Mesenchymal stem cell (in vitro differentiated cells and primary cell): ENCODE measurements at regions not wholly inside any gene's neighbourhood (a gene's known extent, or its start where the extent isn't known, plus 50 kb on each side); places are given as distances from the start of the nearest gene placed in this dataset.

ENCODE experiments used
- DNase-seq: peaks from one replicate; pipeline ENCODE4 v3.0.0-alpha.2; 2013
- H2AFZ ChIP-seq: one replicate; pipeline ENCODE4 v1.6.1; 2013; ENCODE audit warnings: low read depth, mild to moderate bottlenecking, control low read depth, inconsistent platforms, low read length, moderate library complexity
- H2AK5ac ChIP-seq: 2 replicates; pipeline ENCODE4 v1.6.1; 2013; ENCODE audit warnings: low read length, moderate library complexity, mild to moderate bottlenecking, inconsistent platforms; ENCODE audit not compliant: severe bottlenecking
- H2BK120ac ChIP-seq: one replicate; pipeline ENCODE4 v1.6.1; 2013; ENCODE audit warnings: low read depth, mild to moderate bottlenecking, inconsistent platforms, low read length, moderate library complexity
- H2BK12ac ChIP-seq, 2 experiments: one replicate each; pipeline ENCODE4 v1.6.1; 2013; ENCODE audit warnings: inconsistent platforms in 2 of 2, low read length in 2 of 2, mild to moderate bottlenecking in 2 of 2, moderate library complexity in 2 of 2, control low read depth in 1 of 2
- H2BK15ac ChIP-seq: one replicate; pipeline ENCODE4 v1.6.1; 2013; ENCODE audit warnings: mild to moderate bottlenecking, low read depth, inconsistent platforms; ENCODE audit not compliant: poor library complexity, severe bottlenecking
- H2BK5ac ChIP-seq: 2 replicates; pipeline ENCODE4 v1.6.1; 2013; ENCODE audit warnings: low read depth, mild to moderate bottlenecking, low read length, control low read depth, inconsistent platforms; ENCODE audit not compliant: poor library complexity, severe bottlenecking
- H3K14ac ChIP-seq, 2 experiments: one replicate each; pipeline ENCODE4 v1.6.1; 2013; ENCODE audit warnings: inconsistent platforms in 2 of 2, low read length in 2 of 2, control low read depth in 1 of 2, mild to moderate bottlenecking in 1 of 2, moderate library complexity in 1 of 2
- H3K18ac ChIP-seq, 2 experiments: one replicate each; pipeline ENCODE4 v1.6.1; 2013; ENCODE audit warnings: inconsistent platforms in 2 of 2, low read length in 2 of 2, control low read depth in 1 of 2, low read depth in 1 of 2, mild to moderate bottlenecking in 1 of 2
- H3K23ac ChIP-seq, 2 experiments: one replicate each; pipeline ENCODE4 v1.6.1; 2013; ENCODE audit warnings: inconsistent platforms in 2 of 2, low read length in 2 of 2, mild to moderate bottlenecking in 2 of 2, moderate library complexity in 2 of 2, control low read depth in 1 of 2
- H3K27ac ChIP-seq: 2 replicates; pipeline ENCODE4 v1.5.1; 2013; ENCODE audit warnings: mild to moderate bottlenecking, moderate library complexity, low read length, control low read depth, inconsistent platforms; ENCODE audit not compliant: poor library complexity, severe bottlenecking
- H3K27me3 ChIP-seq, 2 experiments: 2 replicates each; pipeline versions ENCODE4 v1.6.1 to v1.7.0; 2013; ENCODE audit warnings: low read length in 2 of 2, mild to moderate bottlenecking in 2 of 2, moderate library complexity in 2 of 2, control low read depth in 1 of 2, inconsistent platforms in 1 of 2; ENCODE audit not compliant: control insufficient read depth in 1 of 2, insufficient read depth in 1 of 2
- H3K36me3 ChIP-seq, 2 experiments: 2 replicates each; pipeline versions ENCODE4 v1.6.1 to v1.7.0; 2013; ENCODE audit warnings: low read length in 2 of 2, control low read depth in 1 of 2, inconsistent platforms in 1 of 2, low read depth in 1 of 2, mild to moderate bottlenecking in 1 of 2; ENCODE audit not compliant: insufficient read depth in 2 of 2, control insufficient read depth in 1 of 2
- H3K4ac ChIP-seq, 2 experiments: one replicate each; pipeline ENCODE4 v1.6.1; 2013; ENCODE audit warnings: inconsistent platforms in 2 of 2, low read length in 2 of 2, mild to moderate bottlenecking in 2 of 2, moderate library complexity in 2 of 2, control low read depth in 1 of 2, low read depth in 1 of 2
- H3K4me1 ChIP-seq: 2 replicates; pipeline ENCODE4 v1.6.1; 2013; ENCODE audit warnings: low read depth, low read length, control low read depth; ENCODE audit not compliant: control insufficient read depth, insufficient read depth
- H3K4me2 ChIP-seq: 2 replicates; pipeline ENCODE4 v1.6.1; 2013; ENCODE audit warnings: low read length, mild to moderate bottlenecking, inconsistent platforms; ENCODE audit not compliant: poor library complexity, severe bottlenecking
- H3K4me3 ChIP-seq, 2 experiments: 2 replicates each; pipeline versions ENCODE4 v1.5.1 to v1.7.0; 2013; ENCODE audit warnings: low read length in 2 of 2, mild to moderate bottlenecking in 2 of 2, control low read depth in 1 of 2, low read depth in 1 of 2; ENCODE audit not compliant: insufficient read depth in 1 of 2
- H3K79me1 ChIP-seq: replicated peaks from 2 replicates; pipeline ENCODE4 v1.6.1; 2013; ENCODE audit warnings: mild to moderate bottlenecking, control low read depth, low read length, inconsistent platforms; ENCODE audit not compliant: poor library complexity, severe bottlenecking
- H3K9ac ChIP-seq: 2 replicates; pipeline ENCODE4 v1.7.0; 2013; ENCODE audit warnings: mild to moderate bottlenecking, low read length, moderate library complexity
- H3K9me3 ChIP-seq: 2 replicates; pipeline ENCODE4 v1.7.0; 2013; ENCODE audit warnings: mild to moderate bottlenecking, low read length; ENCODE audit not compliant: control insufficient read depth
- H4K8ac ChIP-seq: one replicate; pipeline ENCODE4 v1.6.1; 2013; ENCODE audit warnings: inconsistent platforms, mild to moderate bottlenecking, low read length, moderate library complexity
- H4K91ac ChIP-seq: one replicate; pipeline ENCODE4 v1.6.1; 2013; ENCODE audit warnings: mild to moderate bottlenecking, low read length, inconsistent platforms
- WGBS: methylation state at CpG from one replicate; pipeline ENCODE4 v1.1.7; 2013; ENCODE audit warnings: mixed read lengths; 5-methylcytosine and 5-hydroxymethylcytosine counted together

- Histone ChIP-seq H3K14ac (no peak overlapping the region), H2BK15ac (no peak overlapping the region), H3K79me1 (no peaks in the 10 kb centered on the region), H2AK5ac (no peak overlapping the region), H3K18ac (peak overlapping the region in 1 of 2 experiments; percentile 18), H3K36me3 (no peaks in the 10 kb centered on the region), H3K4ac (no peak overlapping the region), H2BK120ac (no peak overlapping the region), H2BK12ac (no peak overlapping the region), H3K27me3 (no peaks in the 10 kb centered on the region), H3K23ac (no peak overlapping the region), H3K9ac (peak overlapping the region; percentile 41), H2BK5ac (no peak overlapping the region), H3K4me3 (peak overlapping the region in 1 of 2 experiments; percentile 55), H3K4me2 (no peak overlapping the region), H4K91ac (no peak overlapping the region), H3K9me3 (no peaks in the 10 kb centered on the region), H3K27ac (no peak overlapping the region), H2AFZ (no peak overlapping the region), H3K4me1 (peaks cover 8% of the 10 kb centered on the region), H4K8ac (no peak overlapping the region)
- no peak for DNase-seq
- 78% methylated on average over 12 of the region's 12 CpGs for WGBS
These were observed 318.8 kb downstream of the PIK3R1 start for GRCh38 chr5:68534131-68534940.

DNA sequence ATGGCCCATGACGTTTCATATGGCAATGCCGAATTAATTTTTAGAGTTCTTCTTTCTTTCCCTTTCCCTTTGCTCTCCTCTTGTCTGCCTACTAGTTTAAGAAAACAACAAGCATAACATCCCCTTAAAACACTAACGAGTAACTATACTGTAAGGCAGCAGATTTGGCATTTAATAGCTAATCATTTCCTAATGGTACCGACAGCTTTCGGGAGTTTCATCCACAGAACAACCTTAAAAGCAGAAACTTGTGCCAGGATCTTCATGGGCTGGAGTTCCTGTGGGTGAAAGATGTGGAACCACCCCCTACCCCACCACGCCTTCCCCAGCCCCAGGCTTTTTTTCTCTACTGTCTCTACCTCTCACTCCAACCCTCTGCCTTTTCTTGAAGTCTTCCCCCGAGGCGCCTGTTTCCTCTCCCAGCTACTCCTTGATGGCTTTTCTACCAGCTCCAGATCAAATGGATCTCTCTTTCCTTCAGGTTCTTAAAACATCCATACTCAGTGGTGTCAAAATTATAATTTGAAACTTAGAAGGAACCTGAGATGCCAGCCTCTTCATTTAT, 319.5 kb downstream of the PIK3R1 start:
- Histone ChIP-seq H3K9me3 (no peaks in the 10 kb centered on the region), H3K4me3 (peak overlapping the region in 1 of 2 experiments; percentile 55), H4K91ac (no peak overlapping the region), H3K27ac (no peak overlapping the region), H2AK5ac (no peak overlapping the region), H3K4ac (no peak overlapping the region), H2BK12ac (no peak overlapping the region), H2BK5ac (no peak overlapping the region), H3K4me1 (peaks cover 8% of the 10 kb centered on the region), H3K23ac (no peak overlapping the region), H3K36me3 (no peaks in the 10 kb centered on the region), H2AFZ (no peak overlapping the region), H3K18ac (no peak overlapping the region), H3K4me2 (no peak overlapping the region), H3K27me3 (no peaks in the 10 kb centered on the region), H3K79me1 (no peaks in the 10 kb centered on the region), H4K8ac (no peak overlapping the region), H3K9ac (peak overlapping the region; percentile 41), H2BK15ac (no peak overlapping the region), H3K14ac (no peak overlapping the region), H2BK120ac (no peak overlapping the region)
- no peak for DNase-seq
- 96% methylated on average over 6 of the region's 8 CpGs for WGBS

DNA sequence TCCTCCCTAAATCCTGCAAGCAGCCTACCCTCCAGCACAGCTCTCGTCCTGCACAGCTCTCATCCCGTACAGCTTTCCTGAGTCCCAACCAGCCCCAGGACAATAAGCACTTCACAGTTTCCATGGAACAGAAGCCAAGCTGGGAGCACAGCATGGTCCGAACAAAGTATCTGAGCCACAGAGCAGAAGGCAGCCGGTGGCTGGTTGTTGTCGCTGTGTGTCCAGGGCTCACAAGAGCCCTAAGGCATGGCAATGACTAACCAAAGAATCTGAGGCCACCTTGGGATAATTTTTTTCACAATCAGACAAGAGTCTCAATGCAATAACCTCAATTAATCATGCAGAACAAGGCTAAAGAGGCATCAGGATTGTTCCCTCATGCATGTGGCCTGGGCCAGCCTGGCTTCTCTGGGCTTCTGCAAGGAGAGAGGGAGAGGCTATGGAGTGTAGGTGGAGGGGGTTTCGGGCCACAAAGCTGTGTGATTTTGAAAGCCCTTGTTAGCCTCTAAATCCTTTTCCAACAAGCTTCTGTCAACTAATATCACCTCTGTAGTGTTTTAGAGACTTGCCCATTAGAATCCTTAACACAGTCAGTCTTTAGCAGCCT, 323.4 kb downstream of the PIK3R1 start:
- no peak overlapping the region for H4K91ac ChIP-seq
- H3K27me3 ChIP-seq: no peaks in the 10 kb centered on the region
- no peak overlapping the region for H2BK12ac ChIP-seq
- no peak overlapping the region for H3K4ac ChIP-seq
- no peak overlapping the region for H2BK5ac ChIP-seq
- no peak overlapping the region for H3K4me2 ChIP-seq
- no peak overlapping the region for H3K9ac ChIP-seq
- no peaks in the 10 kb centered on the region for H3K9me3 ChIP-seq
- no peaks in the 10 kb centered on the region for H3K79me1 ChIP-seq
- H3K18ac ChIP-seq: peak overlapping the region in 1 of 2 experiments; percentile 11
- H3K4me3 ChIP-seq: no peak overlapping the region
- no peak overlapping the region for H2AFZ ChIP-seq
- no peaks in the 10 kb centered on the region for H3K36me3 ChIP-seq
- no peak overlapping the region for H2AK5ac ChIP-seq
- H3K23ac ChIP-seq: no peak overlapping the region
- no peak overlapping the region for H2BK120ac ChIP-seq
- peak overlapping the region in 1 of 2 experiments; percentile 13 for H3K14ac ChIP-seq
- peaks cover 8% of the 10 kb centered on the region for H3K4me1 ChIP-seq
- H3K27ac ChIP-seq: no peak overlapping the region
- H2BK15ac ChIP-seq: no peak overlapping the region
- no peak overlapping the region for H4K8ac ChIP-seq
- 94% methylated on average over 5 of the region's 6 CpGs for WGBS
- DNase-seq: no peak
